Breast epithelium (tissue), 4 donors: ENCODE measurements at regions not wholly inside any gene's neighbourhood (a gene's known extent, or its start where the extent isn't known, plus 50 kb on each side); places are given as distances from the start of the nearest gene placed in this dataset.

Experiments used
- DNase-seq, 2 donors: peaks; one replicate each; pipeline ENCODE4 v3.0.0-alpha.2; 2019; ENCODE audit warnings: low spot score in 2 of 2
- H3K27ac ChIP-seq, 2 donors: fragments of 200-600 bp; sonication (generic) in 1 of 2; one replicate each; pipeline ENCODE4 v1.5.1; 2016 to 2019; ENCODE audit warnings: mild to moderate bottlenecking in 1 of 2
- H3K27me3 ChIP-seq, 2 donors: fragments of 200-600 bp; sonication (generic) in 1 of 2; one replicate each; pipeline versions ENCODE4 v1.5.1 to v1.6.0; 2017 to 2019; ENCODE audit warnings: control low read depth in 1 of 2, mild to moderate bottlenecking in 1 of 2
- H3K36me3 ChIP-seq: fragments of 200-600 bp; one replicate; pipeline ENCODE4 v1.5.1; 2019
- H3K4me1 ChIP-seq, 2 donors: fragments of 200-600 bp; sonication (generic); one replicate each; pipeline ENCODE4 v1.5.1; 2016 to 2019; ENCODE audit warnings: control low read depth in 1 of 2
- H3K4me3 ChIP-seq, 3 donors: fragments of 200-600 bp; sonication (generic); 1 replicate in 2 of 3; 2 replicates in 1 of 3; pipeline ENCODE4 v1.5.1; 2016 to 2019; ENCODE audit warnings: mild to moderate bottlenecking in 3 of 3, moderate library complexity in 2 of 3
- H3K9me3 ChIP-seq, 2 donors: fragments of 200-600 bp; sonication (generic) in 1 of 2; one replicate each; pipeline ENCODE4 v1.5.1; 2016 to 2019; ENCODE audit warnings: control low read depth in 1 of 2
- POLR2A ChIP-seq: fragments of 450-650 bp; IDR thresholded peaks from one replicate; pipeline ENCODE4 v1.6.1; 2016; ENCODE audit warnings: antibody characterized with exemption, mild to moderate bottlenecking, moderate library complexity
- POLR2AphosphoS5 ChIP-seq, 3 donors: sonication (generic); formaldehyde crosslinking; IDR thresholded peaks; one replicate each; pipeline ENCODE4 v1.6.1; 2017; ENCODE audit warnings: antibody characterized with exemption in 3 of 3
- intact Hi-C: fragments of 100-400 bp; cut with DNase I; formaldehyde crosslinking; loops from one replicate; pipeline ENCODE4 v1.15.1; 2023; ENCODE audit warnings: low total_unique reads
- TF ChIP-seq, protein P1 (sequence below), 3 donors: fragments of 450-650 bp; IDR thresholded peaks; one replicate each; pipeline ENCODE4 v1.5.1; 2016 to 2017; ENCODE audit warnings: antibody characterized with exemption in 3 of 3, mild to moderate bottlenecking in 3 of 3, moderate library complexity in 3 of 3

- Histone ChIP-seq H3K4me3 (no peak overlapping the region), H3K4me1 (no peaks in the 10 kb centered on the region), H3K36me3 (no peaks in the 10 kb centered on the region), H3K9me3 (no peaks in the 10 kb centered on the region), H3K27ac (no peak overlapping the region), H3K27me3 (no peaks in the 10 kb centered on the region)
- no peak for DNase-seq
- TF ChIP-seq POLR2AphosphoS5 (IDR thresholded peaks at IDR 0.05) (no peak), POLR2A (no peak)
- TF ChIP-seq, protein P1, sequence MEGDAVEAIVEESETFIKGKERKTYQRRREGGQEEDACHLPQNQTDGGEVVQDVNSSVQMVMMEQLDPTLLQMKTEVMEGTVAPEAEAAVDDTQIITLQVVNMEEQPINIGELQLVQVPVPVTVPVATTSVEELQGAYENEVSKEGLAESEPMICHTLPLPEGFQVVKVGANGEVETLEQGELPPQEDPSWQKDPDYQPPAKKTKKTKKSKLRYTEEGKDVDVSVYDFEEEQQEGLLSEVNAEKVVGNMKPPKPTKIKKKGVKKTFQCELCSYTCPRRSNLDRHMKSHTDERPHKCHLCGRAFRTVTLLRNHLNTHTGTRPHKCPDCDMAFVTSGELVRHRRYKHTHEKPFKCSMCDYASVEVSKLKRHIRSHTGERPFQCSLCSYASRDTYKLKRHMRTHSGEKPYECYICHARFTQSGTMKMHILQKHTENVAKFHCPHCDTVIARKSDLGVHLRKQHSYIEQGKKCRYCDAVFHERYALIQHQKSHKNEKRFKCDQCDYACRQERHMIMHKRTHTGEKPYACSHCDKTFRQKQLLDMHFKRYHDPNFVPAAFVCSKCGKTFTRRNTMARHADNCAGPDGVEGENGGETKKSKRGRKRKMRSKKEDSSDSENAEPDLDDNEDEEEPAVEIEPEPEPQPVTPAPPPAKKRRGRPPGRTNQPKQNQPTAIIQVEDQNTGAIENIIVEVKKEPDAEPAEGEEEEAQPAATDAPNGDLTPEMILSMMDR (IDR thresholded peaks at IDR 0.05): no peak
- intact Hi-C loops: no loop called here
These were observed 139.6 kb downstream of the YIPF5 start for GRCh38 chr5:144030904-144031303.

DNA sequence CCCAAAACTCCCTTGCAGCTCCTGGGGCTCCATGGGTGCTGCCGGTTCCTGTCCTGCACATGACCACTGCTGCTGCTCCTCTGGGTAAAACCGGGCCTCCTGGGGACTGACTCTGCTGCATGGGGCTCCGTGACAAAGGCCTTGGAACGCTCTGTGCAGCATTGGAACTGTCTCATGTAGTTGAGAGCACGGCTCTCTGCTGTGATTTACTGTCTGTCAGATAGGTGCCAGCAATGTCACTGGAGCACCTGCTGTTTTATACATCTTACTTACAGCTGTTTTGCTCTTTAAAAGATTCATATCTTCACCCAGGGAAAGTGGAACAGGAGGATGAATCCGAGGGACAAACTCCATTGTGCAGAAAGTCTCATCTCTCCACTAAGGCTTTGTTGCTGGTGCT, 138.1 kb downstream of the YIPF5 start:
- DNase-seq: no peak
- TF ChIP-seq, protein P1 (IDR thresholded peaks at IDR 0.05): no peak
- TF ChIP-seq POLR2AphosphoS5 (IDR thresholded peaks at IDR 0.05) (no peak), POLR2A (no peak)
- no peak overlapping the region for H3K4me3 ChIP-seq
- no peaks in the 10 kb centered on the region for H3K27me3 ChIP-seq
- no peaks in the 10 kb centered on the region for H3K9me3 ChIP-seq
- H3K36me3 ChIP-seq: no peaks in the 10 kb centered on the region
- intact Hi-C loops: no loop called here
- no peak overlapping the region for H3K27ac ChIP-seq
- H3K4me1 ChIP-seq: no peaks in the 10 kb centered on the region

DNA sequence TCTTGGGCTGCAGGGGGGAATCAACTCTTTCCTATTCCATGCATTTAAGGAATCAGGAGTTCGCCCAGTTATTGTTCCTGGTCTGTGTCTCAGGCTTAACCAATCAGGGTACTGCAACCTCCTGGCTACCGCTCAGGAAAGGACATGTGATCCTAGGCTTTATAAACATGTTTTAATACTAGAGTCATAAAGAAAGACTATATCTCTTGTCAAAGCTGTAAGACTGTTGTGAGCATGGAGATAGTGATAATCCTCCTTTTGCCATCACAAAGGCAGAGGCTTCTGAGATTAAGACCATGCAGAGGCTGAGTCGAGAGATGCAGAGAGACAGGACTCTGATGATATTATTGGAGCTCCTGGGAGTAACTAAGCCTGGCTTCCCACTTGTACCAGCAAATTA, 137.0 kb downstream of the YIPF5 start:
- H3K4me3 ChIP-seq: no peak overlapping the region
- H3K9me3 ChIP-seq: no peaks in the 10 kb centered on the region
- intact Hi-C loops: no loop called here
- no peaks in the 10 kb centered on the region for H3K4me1 ChIP-seq
- no peaks in the 10 kb centered on the region for H3K36me3 ChIP-seq
- no peak for TF ChIP-seq POLR2AphosphoS5 (IDR thresholded peaks at IDR 0.05)
- TF ChIP-seq POLR2A: no peak
- TF ChIP-seq, protein P1 (IDR thresholded peaks at IDR 0.05): no peak
- no peak for DNase-seq
- no peak overlapping the region for H3K27ac ChIP-seq
- no peaks in the 10 kb centered on the region for H3K27me3 ChIP-seq

DNA sequence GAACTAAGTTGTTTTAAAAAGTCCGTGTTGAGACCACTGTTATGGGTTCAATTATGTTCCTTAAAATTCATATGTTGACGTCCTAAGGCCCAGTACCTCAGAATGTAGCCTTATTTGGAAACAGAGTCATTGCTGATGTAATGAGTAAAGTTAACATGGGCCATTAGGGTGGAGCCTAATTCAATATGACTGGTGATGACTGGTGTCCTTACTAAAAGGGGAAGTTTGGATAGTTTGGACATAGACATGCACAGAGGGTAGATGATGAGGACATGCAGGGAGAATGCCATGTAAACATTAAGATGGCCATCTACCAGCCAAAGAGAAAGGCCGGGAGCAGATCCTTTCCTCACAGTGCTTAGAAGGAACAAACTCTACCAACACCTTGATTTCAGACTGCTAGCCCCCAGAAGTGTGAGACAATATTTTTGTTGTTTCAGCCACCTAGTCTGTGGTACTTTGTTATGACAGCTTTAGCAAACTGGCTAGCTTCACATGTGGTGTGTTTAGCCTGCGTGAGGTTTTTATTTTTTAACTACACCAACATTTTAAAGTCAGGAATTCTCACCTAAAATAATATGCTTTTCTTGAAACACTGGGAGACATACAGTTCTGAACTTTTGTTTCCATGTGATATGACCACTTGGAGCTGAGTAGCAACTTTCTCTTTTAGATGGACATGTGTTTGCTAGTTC, 135.3 kb downstream of the YIPF5 start:
- no peaks in the 10 kb centered on the region for H3K9me3 ChIP-seq
- H3K27me3 ChIP-seq: no peaks in the 10 kb centered on the region
- intact Hi-C loops: no loop called here
- H3K4me3 ChIP-seq: no peak overlapping the region
- no peak overlapping the region for H3K27ac ChIP-seq
- H3K4me1 ChIP-seq: no peaks in the 10 kb centered on the region
- TF ChIP-seq POLR2A (no peak), POLR2AphosphoS5 (IDR thresholded peaks at IDR 0.05) (no peak)
- TF ChIP-seq, protein P1 (IDR thresholded peaks at IDR 0.05): no peak
- H3K36me3 ChIP-seq: no peaks in the 10 kb centered on the region
- DNase-seq: no peak

DNA sequence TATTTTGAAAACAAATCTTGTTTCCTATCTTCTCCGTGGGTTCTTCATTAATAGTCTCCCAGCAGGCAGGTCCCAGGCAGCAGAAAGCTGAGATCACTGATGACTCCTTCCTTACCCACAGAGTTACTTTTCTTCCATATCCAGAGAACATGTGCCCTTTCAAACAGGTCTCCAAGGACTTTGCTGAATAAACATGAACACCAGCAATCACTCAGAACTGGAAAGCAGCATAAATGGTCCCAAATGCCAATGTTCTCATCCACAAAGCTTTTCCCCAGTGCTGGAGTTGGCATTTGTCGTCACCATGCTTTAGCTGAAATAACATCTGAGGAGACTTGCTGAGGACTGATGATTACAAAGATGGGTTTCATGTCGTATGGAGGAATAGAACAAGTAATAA, 134.0 kb downstream of the YIPF5 start:
- no peaks in the 10 kb centered on the region for H3K9me3 ChIP-seq
- TF ChIP-seq POLR2A (no peak), POLR2AphosphoS5 (IDR thresholded peaks at IDR 0.05) (no peak)
- TF ChIP-seq, protein P1 (IDR thresholded peaks at IDR 0.05): no peak
- intact Hi-C loops: no loop called here

More for the DNA sequence above, 134.0 kb downstream of the YIPF5 start:
- H3K4me1 ChIP-seq: no peaks in the 10 kb centered on the region
- no peaks in the 10 kb centered on the region for H3K36me3 ChIP-seq
- H3K27me3 ChIP-seq: no peaks in the 10 kb centered on the region
- no peak for DNase-seq
- no peak overlapping the region for H3K27ac ChIP-seq
- no peak overlapping the region for H3K4me3 ChIP-seq
